GM12878 (cell line): ENCODE measurements at regions not wholly inside any gene's neighbourhood (a gene's known extent, or its start where the extent isn't known, plus 50 kb on each side); places are given as distances from the start of the nearest gene placed in this dataset.

ENCODE experiments used
- ATAC-seq: fragments of 200-7000 bp; cut with Tn5 transposase; 3 replicates; pipeline ENCODE4 v1.9.1; 2020; ENCODE audit warnings: mild to moderate bottlenecking, moderate library complexity
- BruUV-seq: library from RNA; stranded (reverse); fragments of 400-500 nt; replicated peaks from 2 replicates; lab custom pipeline; 2021; lab: Mats Ljungman, UMichigan
- CTCF ChIA-PET: fragments of 300-600 bp; sonication (Branson Sonifier 250); formaldehyde crosslinking; extraction: SDS; loops from one replicate; lab custom pipeline; 2021; ENCODE audit warnings: inconsistent platforms; lab: Yijun Ruan, JAX
- POLR2A ChIA-PET: fragments of 350-600 bp; formaldehyde crosslinking; extraction: SDS; loops from one replicate; lab custom pipeline; 2021; ENCODE audit warnings: inconsistent platforms; lab: Charles Lee
- RAD21 ChIA-PET: fragments of 300-600 bp; sonication (Branson Sonifier 250); formaldehyde crosslinking; loops from one replicate; lab custom pipeline; 2023; ENCODE audit warnings: antibody characterized with exemption; ENCODE audit not compliant: unreplicated experiment; lab: Charles Lee
- SMC1A ChIA-PET: fragments of 300-600 bp; sonication (Branson Sonifier 250); formaldehyde crosslinking; loops from one replicate; lab custom pipeline; 2023; ENCODE audit not compliant: unreplicated experiment, uncharacterized antibody; lab: Charles Lee
- DNase-seq: peaks from one replicate; pipeline ENCODE4 v3.0.0-alpha.2; 2011; ENCODE audit warnings: low read depth, low spot score
- FAIRE-seq: peaks from 3 replicates; lab custom pipeline; 2011; peaks lifted over from hg19 to GRCh38; lab: Jason Lieb, UNC
- H2AFZ ChIP-seq: 2 replicates; pipeline ENCODE4 v1.6.0; 2011; ENCODE audit warnings: low read depth, low read length, control low read depth; ENCODE audit not compliant: control insufficient read depth
- H3K27ac ChIP-seq: 2 replicates; pipeline ENCODE4 v1.5.1; 2011; ENCODE audit warnings: control low read depth; ENCODE audit not compliant: control insufficient read depth, insufficient read depth
- H3K27me3 ChIP-seq, 2 experiments: replicated peaks in 1 of 2; 2 replicates each; pipeline versions ENCODE4 v1.6.0 to v1.6.1; 2011; ENCODE audit warnings: low read length in 1 of 2; ENCODE audit not compliant: control insufficient read depth in 2 of 2, insufficient read depth in 2 of 2
- H3K36me3 ChIP-seq, 2 experiments: 2 replicates each; pipeline ENCODE4 v1.5.1; 2011; ENCODE audit warnings: low read length in 1 of 2; ENCODE audit not compliant: control insufficient read depth in 2 of 2, insufficient read depth in 2 of 2
- H3K4me1 ChIP-seq: 2 replicates; pipeline ENCODE4 v1.6.1; 2011; ENCODE audit warnings: mild to moderate bottlenecking, low read length, moderate library complexity, mixed read lengths; ENCODE audit not compliant: control insufficient read depth, insufficient read depth
- H3K4me2 ChIP-seq: 2 replicates; pipeline ENCODE4 v1.6.0; 2011; ENCODE audit warnings: control low read depth; ENCODE audit not compliant: control insufficient read depth, insufficient read depth
- H3K4me3 ChIP-seq: fragments of 200-600 bp; sonication (generic); 2 replicates; pipeline ENCODE4 v1.5.1; 2016
- H3K79me2 ChIP-seq: 2 replicates; pipeline ENCODE4 v1.6.0; 2011; ENCODE audit warnings: low read length; ENCODE audit not compliant: control insufficient read depth, insufficient read depth
- H3K9ac ChIP-seq: 2 replicates; pipeline ENCODE4 v1.8.0; 2011; ENCODE audit warnings: low read length, control low read depth, mixed read lengths; ENCODE audit not compliant: control insufficient read depth, insufficient read depth
- H3K9me3 ChIP-seq: replicated peaks from 3 replicates; pipeline ENCODE4 v1.5.1; 2011; ENCODE audit warnings: mild to moderate bottlenecking, low read length; ENCODE audit not compliant: control insufficient read depth, insufficient read depth
- H4K20me1 ChIP-seq: 2 replicates; pipeline ENCODE4 v1.6.0; 2011; ENCODE audit not compliant: control insufficient read depth, insufficient read depth
- BMI1 ChIP-seq: fragments of 450-650 bp; IDR thresholded peaks from 2 replicates; pipeline ENCODE4 v1.6.1; 2016; ENCODE audit warnings: mild to moderate bottlenecking, moderate library complexity, borderline replicate concordance
- HCFC1 ChIP-seq: fragments of 150-350 bp; IDR thresholded peaks from 2 replicates; pipeline ENCODE4 v1.6.1; 2014; ENCODE audit warnings: low read length
- SMARCA5 ChIP-seq: fragments of 450-650 bp; IDR thresholded peaks from 2 replicates; pipeline ENCODE4 v1.6.1; 2017; ENCODE audit warnings: mild to moderate bottlenecking
- WGBS: methylation state at CpG from one replicate; pipeline ENCODE4 v1.1.6; 2016; ENCODE audit warnings: low lambda C conversion rate; ENCODE audit not compliant: insufficient replicate concordance, insufficient coverage; ENCODE audit errors: missing lambda C conversion rate; 5-methylcytosine and 5-hydroxymethylcytosine counted together
- in situ Hi-C: fragments of 300-500 bp; cut with MboI; formaldehyde crosslinking; loops from 9 replicates; pipeline ENCODE4 v1.14.3; 2018; ENCODE audit warnings: mixed read lengths
- intact Hi-C: fragments of 100-400 bp; cut with micrococcal nuclease; formaldehyde crosslinking; loops from one replicate; pipeline ENCODE4 v1.14.2; 2022; ENCODE audit not compliant: unreplicated experiment
- TF ChIP-seq, protein P1 (sequence below), 3 experiments: IDR thresholded peaks in 2 of 3; conservative IDR thresholded peaks in 1 of 3; 2 replicates each; pipeline ENCODE4 v1.5.1; 2011; ENCODE audit warnings: low read depth in 3 of 3, low read length in 3 of 3, mild to moderate bottlenecking in 3 of 3, control low read depth in 2 of 3, moderate library complexity in 2 of 3, inconsistent platforms in 1 of 3, mixed read lengths in 1 of 3; ENCODE audit not compliant: control insufficient read depth in 2 of 3, insufficient read depth in 1 of 3; ENCODE audit errors: extremely low read depth in 1 of 3
- TF ChIP-seq, protein P2 (sequence below): fragments of 450-650 bp; IDR thresholded peaks from 2 replicates; pipeline ENCODE4 v1.6.1; 2017; ENCODE audit warnings: mild to moderate bottlenecking, moderate library complexity

- no peaks in the 10 kb centered on the region for H4K20me1 ChIP-seq
- FAIRE-seq (no peak), ATAC-seq (peak; percentile 21; the same call in 1 of the 3 replicates), DNase-seq (no peak)
- no TSS peak for BruUV-seq
- in situ Hi-C loops: no loop called here
- TF ChIP-seq SMARCA5: no peak
- no peak for TF ChIP-seq BMI1
- TF ChIP-seq, protein P1, sequence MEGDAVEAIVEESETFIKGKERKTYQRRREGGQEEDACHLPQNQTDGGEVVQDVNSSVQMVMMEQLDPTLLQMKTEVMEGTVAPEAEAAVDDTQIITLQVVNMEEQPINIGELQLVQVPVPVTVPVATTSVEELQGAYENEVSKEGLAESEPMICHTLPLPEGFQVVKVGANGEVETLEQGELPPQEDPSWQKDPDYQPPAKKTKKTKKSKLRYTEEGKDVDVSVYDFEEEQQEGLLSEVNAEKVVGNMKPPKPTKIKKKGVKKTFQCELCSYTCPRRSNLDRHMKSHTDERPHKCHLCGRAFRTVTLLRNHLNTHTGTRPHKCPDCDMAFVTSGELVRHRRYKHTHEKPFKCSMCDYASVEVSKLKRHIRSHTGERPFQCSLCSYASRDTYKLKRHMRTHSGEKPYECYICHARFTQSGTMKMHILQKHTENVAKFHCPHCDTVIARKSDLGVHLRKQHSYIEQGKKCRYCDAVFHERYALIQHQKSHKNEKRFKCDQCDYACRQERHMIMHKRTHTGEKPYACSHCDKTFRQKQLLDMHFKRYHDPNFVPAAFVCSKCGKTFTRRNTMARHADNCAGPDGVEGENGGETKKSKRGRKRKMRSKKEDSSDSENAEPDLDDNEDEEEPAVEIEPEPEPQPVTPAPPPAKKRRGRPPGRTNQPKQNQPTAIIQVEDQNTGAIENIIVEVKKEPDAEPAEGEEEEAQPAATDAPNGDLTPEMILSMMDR (IDR thresholded peaks at IDR 0.05 in 2 of 3, conservative IDR thresholded peaks at IDR 0.05 in 1 of 3; ENCODE audit: control insufficient read depth in 2 of 3, extremely low read depth in 1 of 3, insufficient read depth in 1 of 3, low read depth in 3 of 3, low read length in 3 of 3): peak in 2 of 3 experiments; percentile 8 to 12; a peak in 1 of 6 replicates
- TF ChIP-seq HCFC1: no peak
- TF ChIP-seq, protein P2, sequence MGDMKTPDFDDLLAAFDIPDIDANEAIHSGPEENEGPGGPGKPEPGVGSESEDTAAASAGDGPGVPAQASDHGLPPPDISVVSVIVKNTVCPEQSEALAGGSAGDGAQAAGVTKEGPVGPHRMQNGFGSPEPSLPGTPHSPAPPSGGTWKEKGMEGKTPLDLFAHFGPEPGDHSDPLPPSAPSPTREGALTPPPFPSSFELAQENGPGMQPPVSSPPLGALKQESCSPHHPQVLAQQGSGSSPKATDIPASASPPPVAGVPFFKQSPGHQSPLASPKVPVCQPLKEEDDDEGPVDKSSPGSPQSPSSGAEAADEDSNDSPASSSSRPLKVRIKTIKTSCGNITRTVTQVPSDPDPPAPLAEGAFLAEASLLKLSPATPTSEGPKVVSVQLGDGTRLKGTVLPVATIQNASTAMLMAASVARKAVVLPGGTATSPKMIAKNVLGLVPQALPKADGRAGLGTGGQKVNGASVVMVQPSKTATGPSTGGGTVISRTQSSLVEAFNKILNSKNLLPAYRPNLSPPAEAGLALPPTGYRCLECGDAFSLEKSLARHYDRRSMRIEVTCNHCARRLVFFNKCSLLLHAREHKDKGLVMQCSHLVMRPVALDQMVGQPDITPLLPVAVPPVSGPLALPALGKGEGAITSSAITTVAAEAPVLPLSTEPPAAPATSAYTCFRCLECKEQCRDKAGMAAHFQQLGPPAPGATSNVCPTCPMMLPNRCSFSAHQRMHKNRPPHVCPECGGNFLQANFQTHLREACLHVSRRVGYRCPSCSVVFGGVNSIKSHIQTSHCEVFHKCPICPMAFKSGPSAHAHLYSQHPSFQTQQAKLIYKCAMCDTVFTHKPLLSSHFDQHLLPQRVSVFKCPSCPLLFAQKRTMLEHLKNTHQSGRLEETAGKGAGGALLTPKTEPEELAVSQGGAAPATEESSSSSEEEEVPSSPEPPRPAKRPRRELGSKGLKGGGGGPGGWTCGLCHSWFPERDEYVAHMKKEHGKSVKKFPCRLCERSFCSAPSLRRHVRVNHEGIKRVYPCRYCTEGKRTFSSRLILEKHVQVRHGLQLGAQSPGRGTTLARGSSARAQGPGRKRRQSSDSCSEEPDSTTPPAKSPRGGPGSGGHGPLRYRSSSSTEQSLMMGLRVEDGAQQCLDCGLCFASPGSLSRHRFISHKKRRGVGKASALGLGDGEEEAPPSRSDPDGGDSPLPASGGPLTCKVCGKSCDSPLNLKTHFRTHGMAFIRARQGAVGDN: no peak
- H2AFZ ChIP-seq: no peak overlapping the region
- intact Hi-C loops: no loop called here
- RAD21 ChIA-PET: no interaction called here
- H3K4me1 ChIP-seq: no peaks in the 10 kb centered on the region
- WGBS: 0% methylated on average over 1 of the region's 1 CpG
- H3K9me3 ChIP-seq: no peaks in the 10 kb centered on the region
- POLR2A ChIA-PET: interaction anchor here (0.6 kb wide), 1 partner anchor 524 kb away, joined by 3 read pairs; no protein-coding TSS in a partner anchor
- no peak overlapping the region for H3K9ac ChIP-seq
- H3K27ac ChIP-seq: no peak overlapping the region
- SMC1A ChIA-PET: no interaction called here
- H3K36me3 ChIP-seq: no peaks in the 10 kb centered on the region
- CTCF ChIA-PET: no interaction called here
- peaks cover 0 to 3% of the 10 kb centered on the region in 2 experiments; a peak in 1 of 4 replicates for H3K27me3 ChIP-seq
- H3K4me2 ChIP-seq: no peak overlapping the region
- no peaks in the 10 kb centered on the region for H3K79me2 ChIP-seq
- H3K4me3 ChIP-seq: no peak overlapping the region
Observed at GRCh38 chr3:39637807-39638206, 170.3 kb downstream of the MOBP start.
